ENCODE measurements at regions not wholly inside any gene's neighbourhood (a gene's known extent, or its start where the extent isn't known, plus 50 kb on each side); places are given as distances from the start of the nearest gene placed in this dataset.
"Not testable (repeated sequence)": the region's sequence is repeated elsewhere in the genome, so short reads cannot be mapped to it uniquely, and the experiment has no call there.

GRCh38 chr1:242602001-242602400, 77.5 kb upstream of the PLD5 start:
- Histone ChIP-seq H3K27me3 (replicated peaks; ENCODE audit: insufficient read depth) (no peaks in the 10 kb centered on the region), H3K36me3 (no peaks in the 10 kb centered on the region), H3K9me3 (no peaks in the 10 kb centered on the region), H3K4me3 (no peak overlapping the region), H3K27ac (no peak overlapping the region), H3K4me1 (ENCODE audit: control insufficient read depth in 1 of 2, low read depth in 2 of 2) (no peaks in the 10 kb centered on the region)
- DNase-seq (ENCODE audit: low spot score) (no peak), ATAC-seq (ENCODE audit: insufficient number of reproducible peaks, low FRiP score, low read depth) (no peak)
- TF ChIP-seq CTCF (IDR thresholded peaks at IDR 0.05), result no peak

GRCh38 chr1:242593756-242594155, 69.3 kb upstream of the PLD5 start:
- DNase-seq (ENCODE audit: low spot score); H3K4me1 ChIP-seq (ENCODE audit: control insufficient read depth in 1 of 2, low read depth in 2 of 2); H3K36me3 ChIP-seq; H3K27me3 ChIP-seq (replicated peaks; ENCODE audit: insufficient read depth); H3K9me3 ChIP-seq; ATAC-seq (ENCODE audit: insufficient number of reproducible peaks, low FRiP score, low read depth); H3K4me3 ChIP-seq; H3K27ac ChIP-seq: not testable (repeated sequence)

- Histone ChIP-seq H3K36me3 (no peaks in the 10 kb centered on the region), H3K4me1 (ENCODE audit: control insufficient read depth in 1 of 2, low read depth in 2 of 2) (no peaks in the 10 kb centered on the region), H3K27me3 (replicated peaks; ENCODE audit: insufficient read depth) (no peaks in the 10 kb centered on the region), H3K27ac (no peak overlapping the region), H3K4me3 (no peak overlapping the region), H3K9me3 (no peaks in the 10 kb centered on the region)
- no peak for DNase-seq (ENCODE audit: low spot score)
- no peak for ATAC-seq (ENCODE audit: insufficient number of reproducible peaks, low FRiP score, low read depth)
- TF ChIP-seq CTCF (IDR thresholded peaks at IDR 0.05), result no peak
These were observed 61.8 kb upstream of the PLD5 start for GRCh38 chr1:242586360-242586680.

GRCh38 chr1:242585616-242586359, 61.3 kb upstream of the PLD5 start:
- no peak overlapping the region for H3K4me3 ChIP-seq
- ATAC-seq (ENCODE audit: insufficient number of reproducible peaks, low FRiP score, low read depth) (no peak), DNase-seq (ENCODE audit: low spot score) (no peak)
- no peak for TF ChIP-seq CTCF (IDR thresholded peaks at IDR 0.05)
- no peak overlapping the region for H3K27ac ChIP-seq
- no peaks in the 10 kb centered on the region for H3K27me3 ChIP-seq (replicated peaks; ENCODE audit: insufficient read depth)
- no peaks in the 10 kb centered on the region for H3K9me3 ChIP-seq
- no peaks in the 10 kb centered on the region for H3K4me1 ChIP-seq (ENCODE audit: control insufficient read depth in 1 of 2, low read depth in 2 of 2)
- no peaks in the 10 kb centered on the region for H3K36me3 ChIP-seq

- Histone ChIP-seq H3K4me1 (ENCODE audit: control insufficient read depth in 1 of 2, low read depth in 2 of 2) (no peaks in the 10 kb centered on the region), H3K27me3 (replicated peaks; ENCODE audit: insufficient read depth) (no peaks in the 10 kb centered on the region), H3K27ac (no peak overlapping the region), H3K4me3 (no peak overlapping the region), H3K9me3 (no peaks in the 10 kb centered on the region), H3K36me3 (no peaks in the 10 kb centered on the region)
- DNase-seq (ENCODE audit: low spot score), result no peak
- ATAC-seq (ENCODE audit: insufficient number of reproducible peaks, low FRiP score, low read depth), result no peak
- no peak for TF ChIP-seq CTCF (IDR thresholded peaks at IDR 0.05)
These were observed 58.2 kb upstream of the PLD5 start for GRCh38 chr1:242582669-242583068.
